ENCODE measurements at regions not wholly inside any gene's neighbourhood (a gene's known extent, or its start where the extent isn't known, plus 50 kb on each side); places are given as distances from the start of the nearest gene placed in this dataset.

DNA sequence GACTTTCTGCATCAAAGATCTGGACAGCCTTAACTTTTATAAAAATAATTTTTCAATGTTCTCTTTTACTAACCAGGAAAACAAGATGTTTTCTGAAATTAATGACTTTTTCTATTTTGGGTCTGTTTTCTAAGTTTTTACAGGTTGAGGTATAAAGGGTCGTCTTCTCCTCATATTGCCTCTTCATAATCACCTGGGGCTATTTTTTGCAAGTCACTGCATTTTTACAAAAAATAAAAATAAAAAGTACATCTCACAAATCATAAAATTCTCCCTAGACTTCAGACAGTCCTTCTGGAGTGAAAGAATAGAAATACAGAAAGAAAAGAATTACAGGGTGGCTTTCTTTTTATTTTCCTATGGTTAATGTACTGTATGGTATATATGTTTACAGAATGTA is 168.5 kb downstream of the PALM2AKAP2 start:
- TF ChIP-seq, protein P1, sequence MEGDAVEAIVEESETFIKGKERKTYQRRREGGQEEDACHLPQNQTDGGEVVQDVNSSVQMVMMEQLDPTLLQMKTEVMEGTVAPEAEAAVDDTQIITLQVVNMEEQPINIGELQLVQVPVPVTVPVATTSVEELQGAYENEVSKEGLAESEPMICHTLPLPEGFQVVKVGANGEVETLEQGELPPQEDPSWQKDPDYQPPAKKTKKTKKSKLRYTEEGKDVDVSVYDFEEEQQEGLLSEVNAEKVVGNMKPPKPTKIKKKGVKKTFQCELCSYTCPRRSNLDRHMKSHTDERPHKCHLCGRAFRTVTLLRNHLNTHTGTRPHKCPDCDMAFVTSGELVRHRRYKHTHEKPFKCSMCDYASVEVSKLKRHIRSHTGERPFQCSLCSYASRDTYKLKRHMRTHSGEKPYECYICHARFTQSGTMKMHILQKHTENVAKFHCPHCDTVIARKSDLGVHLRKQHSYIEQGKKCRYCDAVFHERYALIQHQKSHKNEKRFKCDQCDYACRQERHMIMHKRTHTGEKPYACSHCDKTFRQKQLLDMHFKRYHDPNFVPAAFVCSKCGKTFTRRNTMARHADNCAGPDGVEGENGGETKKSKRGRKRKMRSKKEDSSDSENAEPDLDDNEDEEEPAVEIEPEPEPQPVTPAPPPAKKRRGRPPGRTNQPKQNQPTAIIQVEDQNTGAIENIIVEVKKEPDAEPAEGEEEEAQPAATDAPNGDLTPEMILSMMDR (IDR thresholded peaks at IDR 0.05), result no peak
- no peak for TF ChIP-seq EZH2 (IDR thresholded peaks at IDR 0.05)
- TF ChIP-seq EZH2phosphoT487 (IDR thresholded peaks at IDR 0.05), result no peak
